Ascending aorta (tissue), 2 donors: ENCODE measurements at regions not wholly inside any gene's neighbourhood (a gene's known extent, or its start where the extent isn't known, plus 50 kb on each side); places are given as distances from the start of the nearest gene placed in this dataset.

Experiments
- DNase-seq, 2 donors: peaks; one replicate each; pipeline ENCODE4 v3.0.0-alpha.2; 2019; ENCODE audit warnings: low spot score in 2 of 2
- H3K27ac ChIP-seq, 2 donors: fragments of 200-600 bp; sonication (generic); one replicate each; pipeline ENCODE4 v1.5.1; 2016 to 2017; ENCODE audit warnings: mild to moderate bottlenecking in 1 of 2
- H3K27me3 ChIP-seq: fragments of 200-600 bp; sonication (generic); one replicate; pipeline ENCODE4 v1.5.1; 2017
- H3K36me3 ChIP-seq, 2 donors: fragments of 200-600 bp; sonication (generic); one replicate each; pipeline ENCODE4 v1.5.1; 2016
- H3K4me1 ChIP-seq, 2 donors: fragments of 200-600 bp; sonication (generic); one replicate each; pipeline ENCODE4 v1.5.1; 2016 to 2017; ENCODE audit warnings: mild to moderate bottlenecking in 1 of 2
- H3K4me3 ChIP-seq, 2 donors: fragments of 200-600 bp; sonication (generic); one replicate each; pipeline ENCODE4 v1.5.1; 2016 to 2017; ENCODE audit warnings: mild to moderate bottlenecking in 1 of 2
- H3K9me3 ChIP-seq, 2 donors: fragments of 200-600 bp; sonication (generic); one replicate each; pipeline ENCODE4 v1.5.1; 2016
- CTCF ChIP-seq, 3 experiments: fragments of 200-600 bp in 2 of 3; fragments of 450-650 bp in 1 of 3; sonication (generic) in 2 of 3; IDR thresholded peaks; one replicate each; pipeline ENCODE4 v1.5.1; 2016 to 2019; ENCODE audit warnings: antibody characterized with exemption in 3 of 3, mild to moderate bottlenecking in 1 of 3, moderate library complexity in 1 of 3
- intact Hi-C: fragments of 100-400 bp; cut with DNase I; formaldehyde crosslinking; loops from one replicate; pipeline ENCODE4 v1.15.1; 2023

- Histone ChIP-seq H3K36me3 (no peaks in the 10 kb centered on the region), H3K4me3 (no peak overlapping the region), H3K4me1 (no peaks in the 10 kb centered on the region), H3K9me3 (no peaks in the 10 kb centered on the region), H3K27ac (no peak overlapping the region), H3K27me3 (no peaks in the 10 kb centered on the region)
- DNase-seq, result no peak
- intact Hi-C loops, result no loop called here
- TF ChIP-seq CTCF (IDR thresholded peaks at IDR 0.05), result no peak
Measured at GRCh38 chr6:21420146-21420878, 173.2 kb upstream of the SOX4 start.

GRCh38 chr6:21420926-21421325 is 172.6 kb upstream of the SOX4 start:
- no peak for DNase-seq
- Histone ChIP-seq H3K4me1 (no peaks in the 10 kb centered on the region), H3K4me3 (no peak overlapping the region), H3K27me3 (no peaks in the 10 kb centered on the region), H3K36me3 (no peaks in the 10 kb centered on the region), H3K27ac (no peak overlapping the region), H3K9me3 (no peaks in the 10 kb centered on the region)
- intact Hi-C loops, result no loop called here
- TF ChIP-seq CTCF (IDR thresholded peaks at IDR 0.05), result no peak

- Histone ChIP-seq H3K4me1 (no peaks in the 10 kb centered on the region), H3K4me3 (no peak overlapping the region), H3K36me3 (no peaks in the 10 kb centered on the region), H3K27me3 (no peaks in the 10 kb centered on the region), H3K9me3 (no peaks in the 10 kb centered on the region), H3K27ac (no peak overlapping the region)
- no peak for DNase-seq
- intact Hi-C loops, result no loop called here
- no peak for TF ChIP-seq CTCF (IDR thresholded peaks at IDR 0.05)
Measured at GRCh38 chr6:21423106-21423854, 170.3 kb upstream of the SOX4 start.

- TF ChIP-seq CTCF (IDR thresholded peaks at IDR 0.05), result no peak
- no peaks in the 10 kb centered on the region for H3K36me3 ChIP-seq
- no peak overlapping the region for H3K27ac ChIP-seq
- H3K4me1 ChIP-seq, result no peaks in the 10 kb centered on the region
- no peaks in the 10 kb centered on the region for H3K9me3 ChIP-seq
- no peak overlapping the region for H3K4me3 ChIP-seq
- intact Hi-C loops, result no loop called here
- no peaks in the 10 kb centered on the region for H3K27me3 ChIP-seq
- DNase-seq, result no peak
Measured at GRCh38 chr6:21426841-21427490, 166.6 kb upstream of the SOX4 start.

- no peaks in the 10 kb centered on the region for H3K9me3 ChIP-seq
- H3K27ac ChIP-seq, result no peak overlapping the region
- intact Hi-C loops, result no loop called here
- no peaks in the 10 kb centered on the region for H3K27me3 ChIP-seq
- no peak for TF ChIP-seq CTCF (IDR thresholded peaks at IDR 0.05)
- DNase-seq, result no peak
- no peaks in the 10 kb centered on the region for H3K36me3 ChIP-seq
- H3K4me1 ChIP-seq, result no peaks in the 10 kb centered on the region
- H3K4me3 ChIP-seq, result no peak overlapping the region
Measured at GRCh38 chr6:21429291-21429690, 164.3 kb upstream of the SOX4 start.
